Cardiac septum (tissue), 1 donor: ENCODE measurements at regions not wholly inside any gene's neighbourhood (a gene's known extent, or its start where the extent isn't known, plus 50 kb on each side); places are given as distances from the start of the nearest gene placed in this dataset.
"Not testable (repeated sequence)": the region's sequence is repeated elsewhere in the genome, so short reads cannot be mapped to it uniquely, and the experiment has no call there.

Experiments used
- DNase-seq: peaks from one replicate; pipeline ENCODE4 v3.0.0-alpha.2; 2020; ENCODE audit warnings: low spot score
- intact Hi-C: fragments of 100-400 bp; cut with DNase I; formaldehyde crosslinking; loops from one replicate; pipeline ENCODE4 v1.14.0; 2022
- donor health status: DM: no; HTN: no; CAD: no.

GRCh38 chr10:29886299-29886698 is 173.1 kb downstream of the JCAD start:
- intact Hi-C loops, result no loop called here
- DNase-seq, result no peak

- intact Hi-C loops, result no loop called here
- no peak for DNase-seq
Measured at GRCh38 chr10:29883231-29883630, 176.2 kb downstream of the JCAD start.

DNA sequence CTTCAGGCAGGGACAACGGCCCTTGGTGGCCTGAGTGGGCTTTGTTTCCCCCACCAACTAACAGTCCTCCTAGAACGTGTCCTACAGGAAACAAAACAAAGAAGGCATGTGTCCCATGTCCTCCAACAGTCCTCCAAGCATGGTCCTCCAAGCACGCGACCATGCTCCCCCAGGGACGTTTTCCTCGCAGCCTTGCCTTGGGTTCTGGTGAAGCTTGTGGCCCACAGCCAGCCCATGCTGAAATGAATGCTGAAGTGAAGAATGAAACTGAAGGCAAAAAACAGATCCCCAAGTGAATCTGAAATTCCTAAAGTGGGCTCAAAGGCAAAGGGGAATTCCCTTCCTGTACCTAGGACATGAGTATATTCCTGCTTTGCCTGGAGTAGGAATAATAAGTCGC is 176.6 kb downstream of the JCAD start:
- DNase-seq, result no peak
- intact Hi-C loops, result no loop called here

DNA sequence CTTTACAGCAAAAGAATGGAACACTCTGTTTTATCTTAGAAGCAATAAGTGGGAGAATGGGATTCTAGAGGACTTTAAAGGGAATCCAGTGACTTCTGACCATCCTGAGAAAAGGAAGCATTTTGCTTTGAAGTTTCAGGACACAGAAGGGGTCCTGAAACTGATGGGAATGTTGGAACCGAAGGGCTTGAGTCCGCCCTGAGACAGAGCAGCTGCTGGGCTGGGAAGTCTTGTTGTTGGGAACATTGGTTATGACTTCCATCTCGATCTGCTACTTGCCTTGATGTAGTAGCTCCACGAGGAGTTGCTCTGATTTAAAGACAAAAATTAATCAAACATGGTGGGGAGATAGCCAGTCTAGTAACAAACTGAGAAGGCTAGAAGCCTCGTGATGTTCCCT is 177.6 kb downstream of the JCAD start:
- intact Hi-C loops, result no loop called here

DNA sequence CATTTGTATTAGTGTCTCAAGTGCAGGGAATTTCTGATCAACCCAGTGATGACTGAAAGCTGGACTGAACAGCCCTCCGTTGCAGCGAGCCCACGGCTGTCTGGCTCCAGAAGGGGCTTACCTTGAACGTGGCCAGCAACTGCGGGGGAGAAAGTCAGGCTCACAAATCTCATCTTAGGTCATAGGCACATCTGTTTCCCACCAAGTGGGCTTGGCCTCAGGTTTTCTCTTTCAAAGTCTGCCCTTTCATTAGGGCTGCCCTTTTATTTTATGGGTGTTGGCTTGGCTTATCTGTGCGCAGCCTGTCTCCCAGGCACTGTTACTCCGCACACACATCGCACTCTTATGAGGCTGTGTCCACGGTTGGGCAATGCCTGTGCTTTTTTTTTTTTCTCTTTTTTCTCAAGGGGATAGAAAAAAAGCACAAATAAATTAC is 178.0 kb downstream of the JCAD start:
- no peak for DNase-seq
- intact Hi-C loops, result no loop called here

More for the DNA sequence above, 177.6 kb downstream of the JCAD start:
- DNase-seq, result no peak

GRCh38 chr10:29880856-29881255 is 178.5 kb downstream of the JCAD start:
- intact Hi-C loops, result no loop called here
- DNase-seq, result no peak

DNA sequence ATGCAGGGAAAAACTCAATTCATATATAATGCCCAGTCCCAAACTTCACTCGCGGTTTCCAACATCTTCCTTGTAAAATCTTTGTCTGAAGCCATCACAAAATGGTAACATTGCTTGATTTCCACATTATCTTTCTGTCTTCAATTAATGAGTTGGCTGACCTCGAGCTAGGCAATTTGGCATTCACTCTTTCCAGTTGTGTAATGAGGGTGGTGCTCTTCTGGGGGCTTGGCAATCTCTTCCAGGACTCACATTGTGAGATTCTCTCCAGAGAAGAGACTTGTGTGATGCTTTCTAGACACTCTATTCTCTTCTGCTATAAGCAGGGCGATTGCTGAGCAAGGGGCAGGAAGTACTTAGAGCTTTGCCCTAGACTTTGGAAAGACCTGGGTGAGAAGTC is 179.5 kb downstream of the JCAD start:
- intact Hi-C loops, result no loop called here
- no peak for DNase-seq

GRCh38 chr10:29878492-29878891 is 180.9 kb downstream of the JCAD start:
- DNase-seq, result no peak
- intact Hi-C loops, result no loop called here

DNA sequence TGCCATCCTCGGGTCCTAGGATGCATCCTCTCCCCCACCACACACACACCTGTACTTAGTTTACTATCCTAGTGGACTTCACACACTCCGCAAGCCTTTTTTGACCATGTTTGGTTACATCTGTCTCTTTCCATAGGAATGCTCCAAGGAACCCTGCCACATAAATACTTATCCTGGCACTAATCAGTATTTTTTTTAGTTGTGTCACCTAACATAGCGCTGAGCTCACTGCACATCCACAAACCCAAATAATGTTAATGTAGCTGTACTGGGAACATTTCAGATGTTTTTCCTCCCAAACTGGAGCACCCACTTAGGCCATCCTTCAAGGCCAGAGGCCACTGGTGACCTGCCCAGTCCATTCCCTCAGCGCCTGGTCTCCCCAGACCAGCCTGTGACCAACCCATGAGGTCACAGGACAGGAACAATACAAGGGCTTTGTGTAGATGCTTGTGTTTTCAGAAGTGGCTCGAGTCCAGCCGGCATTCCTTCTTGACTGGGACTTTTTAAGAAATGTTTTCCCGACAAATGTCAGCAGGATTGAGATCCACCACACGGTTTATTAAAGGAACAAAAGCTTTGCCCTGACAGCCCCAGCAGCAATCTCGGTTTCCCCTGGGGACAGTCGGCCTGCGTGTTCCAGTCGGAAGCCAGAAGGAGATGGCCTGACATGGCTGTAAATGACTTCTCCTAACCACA is 181.4 kb downstream of the JCAD start:
- DNase-seq, result no peak
- intact Hi-C loops, result no loop called here

DNA sequence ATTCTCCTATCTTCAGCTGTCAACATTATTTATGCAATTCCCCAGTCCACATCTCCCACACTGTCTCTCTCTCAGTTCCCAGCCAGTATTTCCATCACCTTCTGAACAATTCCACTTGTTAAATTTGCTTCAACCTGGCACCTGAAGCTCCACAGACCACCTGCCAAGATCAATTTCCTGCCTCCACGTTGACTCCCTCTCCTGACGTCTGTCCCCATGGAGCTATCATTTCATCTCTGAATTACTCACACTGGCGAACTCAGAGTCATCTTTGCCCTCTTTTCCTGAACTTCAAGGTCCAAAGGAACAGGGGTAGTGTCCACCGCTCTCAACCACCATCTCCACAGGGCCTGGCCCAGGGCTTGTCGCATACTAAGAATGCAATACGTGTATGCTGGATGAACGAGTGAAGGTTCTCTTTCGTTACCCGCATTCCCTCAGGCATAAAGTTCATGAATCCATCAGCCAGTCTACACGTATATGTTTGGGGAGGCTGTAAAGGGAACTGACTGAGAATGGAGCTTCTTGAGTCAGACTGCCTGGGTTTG is 183.3 kb downstream of the JCAD start:
- DNase-seq, result no peak
- intact Hi-C loops, result no loop called here

- no peak for DNase-seq
- intact Hi-C loops, result no loop called here
Measured at GRCh38 chr10:29874606-29875269, 184.6 kb downstream of the JCAD start.

GRCh38 chr10:29873941-29874484 is 185.4 kb downstream of the JCAD start:
- intact Hi-C loops, result no loop called here

GRCh38 chr10:29870522-29871044 is 188.8 kb downstream of the JCAD start:
- intact Hi-C loops, result no loop called here
- DNase-seq, result no peak

More at GRCh38 chr10:29873941-29874484, 185.4 kb downstream of the JCAD start:
- DNase-seq, result no peak

DNA sequence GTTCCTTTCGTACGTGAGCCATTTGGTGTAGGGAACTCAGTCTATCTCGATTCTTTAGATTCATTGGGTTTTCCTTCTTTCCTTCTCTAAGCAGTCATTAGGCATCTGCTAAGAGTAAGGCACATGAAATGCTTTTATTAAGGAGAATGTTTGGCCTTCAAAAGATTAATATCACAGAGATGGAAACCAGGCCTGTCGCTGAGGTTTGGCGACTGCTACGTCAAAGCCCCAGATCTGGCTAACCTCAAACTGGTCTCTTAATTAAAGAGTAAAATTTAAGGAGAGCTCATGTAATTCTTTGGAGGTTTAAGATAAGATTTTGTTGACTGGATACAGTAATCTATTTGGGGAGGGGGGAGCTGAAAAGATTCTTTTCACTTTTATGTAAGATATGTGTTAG is 189.8 kb downstream of the JCAD start:
- no peak for DNase-seq
- intact Hi-C loops, result no loop called here

- intact Hi-C loops, result no loop called here
- no peak for DNase-seq
Measured at GRCh38 chr10:29866356-29866755, 193.0 kb downstream of the JCAD start.

- no peak for DNase-seq
- intact Hi-C loops, result no loop called here
Measured at GRCh38 chr10:29865700-29866355, 193.6 kb downstream of the JCAD start.

DNA sequence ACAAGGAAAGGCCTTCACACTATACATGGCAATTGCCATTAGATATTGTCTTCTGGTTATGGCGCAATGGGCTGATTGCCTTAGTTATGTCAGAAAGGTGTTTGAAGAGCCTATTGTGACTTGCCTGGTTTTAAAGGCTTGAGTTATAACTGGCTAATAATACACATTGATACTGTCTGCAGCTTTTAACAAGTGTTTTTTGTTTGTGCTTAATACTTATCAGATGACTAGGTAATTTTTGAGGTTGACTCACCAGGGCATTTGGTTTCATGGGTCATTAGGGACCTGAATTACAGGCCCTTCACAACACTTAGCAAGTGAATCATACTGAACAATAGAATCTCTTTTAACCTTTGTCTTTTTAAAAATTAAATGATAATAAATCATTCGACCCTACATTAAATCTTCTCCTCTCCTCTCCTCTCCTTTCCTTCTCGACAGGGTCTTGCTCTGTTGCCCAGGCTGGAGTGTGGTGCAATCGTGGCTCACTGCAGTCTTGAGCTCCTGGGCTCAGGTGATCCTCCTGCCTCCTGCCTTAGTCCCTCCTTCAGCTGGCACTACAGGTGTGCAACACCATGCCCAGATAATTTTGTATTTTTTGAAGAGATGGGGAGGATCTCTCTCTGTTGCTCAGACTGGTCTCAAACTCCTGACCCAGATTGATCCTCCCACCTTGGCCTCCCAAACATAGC is 196.3 kb downstream of the JCAD start:
- DNase-seq, result no peak
- intact Hi-C loops, result no loop called here

- intact Hi-C loops, result no loop called here
- no peak for DNase-seq
Measured at GRCh38 chr10:29861811-29862505, 197.4 kb downstream of the JCAD start.

GRCh38 chr10:29861231-29861630 is 198.2 kb downstream of the JCAD start:
- DNase-seq, intact Hi-C loops: not testable (repeated sequence)
